Jurkat, Clone E6-1 (cell line): ENCODE measurements at regions not wholly inside any gene's neighbourhood (a gene's known extent, or its start where the extent isn't known, plus 50 kb on each side); places are given as distances from the start of the nearest gene placed in this dataset.
A peak's percentile ranks its signal among the peaks of the same experiment; 100 is the strongest.

Source experiments
- DNase-seq: peaks from one replicate; pipeline ENCODE4 v3.0.0-alpha.2; 2011; ENCODE audit warnings: low read depth, low spot score
- H3K4me3 ChIP-seq: 2 replicates; pipeline ENCODE4 v1.5.1; 2011; ENCODE audit warnings: mild to moderate bottlenecking, low read length, control low read depth, moderate library complexity

- H3K4me3 ChIP-seq = no peak overlapping the region
- no peak for DNase-seq
Measured at GRCh38 chr1:230531103-230531502, 105.0 kb upstream of the PGBD5 start.

GRCh38 chr1:230519246-230519645 lies 93.1 kb upstream of the PGBD5 start:
- no peak overlapping the region for H3K4me3 ChIP-seq
- no peak for DNase-seq

DNA sequence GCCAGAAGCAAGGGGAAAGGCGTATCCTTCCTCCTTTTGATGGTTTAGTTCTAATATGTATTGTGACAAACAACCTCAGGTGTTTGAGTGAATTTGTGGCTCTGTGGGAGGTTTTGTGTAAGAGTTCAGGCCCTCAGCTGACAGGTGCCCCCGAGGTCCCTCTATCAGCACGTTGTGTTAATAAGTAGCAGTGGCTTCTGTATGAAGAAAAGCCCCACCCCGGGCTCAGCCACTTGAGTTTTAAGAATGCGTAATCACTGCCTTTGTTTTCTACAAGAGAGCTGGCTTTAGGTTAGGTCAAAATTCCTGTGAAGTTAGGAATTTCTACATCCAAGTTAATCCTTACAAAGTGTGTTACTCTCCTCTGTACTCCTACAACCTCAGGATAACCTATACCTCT lies 92.4 kb upstream of the PGBD5 start:
- no peak overlapping the region for H3K4me3 ChIP-seq
- DNase-seq = no peak

GRCh38 chr1:230517786-230518185 lies 91.7 kb upstream of the PGBD5 start:
- DNase-seq = no peak
- no peak overlapping the region for H3K4me3 ChIP-seq

GRCh38 chr1:230517326-230517725 lies 91.2 kb upstream of the PGBD5 start:
- no peak overlapping the region for H3K4me3 ChIP-seq
- DNase-seq = no peak

DNA sequence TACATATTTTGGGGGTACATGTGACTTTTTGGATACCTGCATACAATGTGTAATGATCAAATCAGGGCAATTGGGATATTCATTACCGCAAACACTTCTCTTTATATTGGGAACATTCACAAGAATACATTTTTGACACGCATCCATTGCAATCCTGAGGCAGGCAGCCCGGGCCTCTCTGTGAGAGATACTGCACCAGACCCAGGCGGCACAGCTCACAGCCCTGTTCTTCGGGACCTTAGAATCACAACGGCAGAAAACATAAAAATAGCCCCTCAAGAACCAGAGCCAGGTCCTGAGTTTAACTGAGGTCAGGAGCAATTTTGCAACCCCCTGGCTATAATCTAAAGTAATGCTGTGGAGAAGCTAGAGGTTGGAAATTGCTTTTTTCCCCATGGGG lies 90.8 kb upstream of the PGBD5 start:
- no peak for DNase-seq
- no peak overlapping the region for H3K4me3 ChIP-seq

DNA sequence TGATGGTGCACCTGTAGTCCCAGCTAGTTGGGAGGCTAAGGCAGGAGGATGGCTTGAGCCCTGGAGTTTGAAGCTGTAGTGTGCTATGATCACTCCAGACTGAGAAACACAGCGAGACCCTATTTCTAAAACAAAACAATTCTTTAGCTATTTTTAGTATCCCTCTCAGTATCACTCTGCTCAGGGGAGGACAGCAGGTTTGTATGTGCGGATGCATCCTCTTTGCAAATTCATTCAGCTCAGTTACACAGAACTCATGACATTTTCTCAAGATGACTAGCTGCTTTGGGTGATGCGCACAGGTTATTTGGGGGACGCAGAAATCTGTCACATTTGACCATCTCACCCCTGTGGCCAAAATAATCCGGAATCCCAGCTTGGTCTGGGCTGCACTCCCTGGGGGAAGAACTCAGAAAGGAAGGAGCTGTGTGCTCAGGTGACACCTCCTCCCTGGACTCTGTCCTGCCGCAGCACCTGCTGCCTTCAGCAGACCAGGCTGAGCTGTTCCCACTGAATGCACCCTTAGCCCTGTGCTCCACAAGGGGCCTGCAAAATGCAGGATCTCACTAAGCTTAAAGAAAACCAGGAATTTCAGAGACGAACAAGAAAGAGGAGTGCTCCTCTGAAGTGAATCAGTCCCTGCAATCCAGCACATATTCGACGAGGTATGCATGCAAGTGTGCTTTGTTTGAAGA lies 89.5 kb upstream of the PGBD5 start:
- no peak overlapping the region for H3K4me3 ChIP-seq
- no peak for DNase-seq

GRCh38 chr1:230510496-230510895 lies 84.4 kb upstream of the PGBD5 start:
- DNase-seq = no peak
- no peak overlapping the region for H3K4me3 ChIP-seq

DNA sequence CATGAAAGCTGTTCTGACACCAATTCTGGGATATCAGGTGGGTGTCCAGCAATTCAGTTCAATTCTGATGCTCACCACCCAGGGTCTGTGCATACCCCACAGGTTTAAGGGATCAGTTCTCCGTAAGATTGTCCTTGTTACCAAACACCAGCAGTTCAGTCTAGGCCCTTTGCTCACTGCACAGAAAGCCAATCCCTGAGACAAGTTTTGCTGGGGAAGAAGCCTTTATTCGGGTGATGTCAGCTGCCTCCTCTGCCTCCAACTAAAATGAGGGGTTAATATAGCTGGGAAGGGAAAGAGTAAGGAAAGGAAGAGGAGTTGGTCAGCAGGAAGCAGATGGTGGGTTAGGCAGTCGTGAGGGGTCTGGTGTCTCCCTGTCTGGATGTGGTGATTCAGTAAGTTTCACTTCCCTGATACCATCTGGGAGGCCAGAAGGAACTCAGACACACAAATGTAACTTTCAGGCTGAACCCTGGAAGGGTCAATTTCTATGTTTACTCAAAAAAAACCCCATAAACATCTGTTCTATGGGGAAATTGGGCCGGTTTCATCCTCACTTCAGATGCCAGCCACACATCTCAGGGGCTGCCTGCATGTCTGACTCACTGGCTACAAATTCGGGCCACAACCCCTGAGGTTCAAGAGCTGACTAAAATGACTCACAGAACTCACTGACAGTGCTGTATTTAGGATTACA lies 83.3 kb upstream of the PGBD5 start:
- no peak overlapping the region for H3K4me3 ChIP-seq
- DNase-seq = no peak

DNA sequence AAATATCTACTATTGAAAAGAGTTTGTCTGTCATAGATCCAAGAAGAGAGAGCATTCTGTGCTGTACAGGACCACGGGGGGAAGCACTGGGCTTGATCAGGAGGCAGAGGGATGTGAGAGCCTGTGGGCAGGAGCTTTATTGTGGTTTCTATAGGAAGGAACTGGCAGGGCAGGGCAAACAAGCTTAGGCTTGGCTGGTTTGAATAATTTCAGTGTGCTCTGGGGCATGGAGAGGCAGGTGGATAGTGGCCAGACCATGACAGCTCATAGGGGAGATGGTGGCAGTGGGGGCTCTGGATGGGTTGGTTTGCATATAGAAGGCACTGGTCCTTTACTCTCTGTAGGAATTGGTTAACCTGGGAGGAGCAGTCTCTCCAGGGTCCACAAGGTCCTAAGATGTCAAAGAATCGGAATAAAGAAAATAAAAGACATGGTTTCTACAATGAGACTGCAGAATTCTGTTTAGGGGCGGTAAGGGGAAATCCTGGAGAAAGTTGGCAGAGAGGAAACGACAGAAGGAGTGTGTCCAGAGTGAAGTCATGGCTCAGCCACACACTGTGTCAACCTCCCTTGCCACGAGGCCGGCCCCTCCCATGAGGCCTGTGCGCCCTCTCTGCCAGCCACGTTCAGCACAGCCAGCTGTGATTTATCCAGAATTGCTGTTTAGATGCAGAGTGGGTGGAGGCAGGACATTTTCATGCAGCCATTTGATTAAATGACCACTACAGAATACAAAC lies 81.7 kb upstream of the PGBD5 start:
- DNase-seq = peak; percentile 9
- no peak overlapping the region for H3K4me3 ChIP-seq

DNA sequence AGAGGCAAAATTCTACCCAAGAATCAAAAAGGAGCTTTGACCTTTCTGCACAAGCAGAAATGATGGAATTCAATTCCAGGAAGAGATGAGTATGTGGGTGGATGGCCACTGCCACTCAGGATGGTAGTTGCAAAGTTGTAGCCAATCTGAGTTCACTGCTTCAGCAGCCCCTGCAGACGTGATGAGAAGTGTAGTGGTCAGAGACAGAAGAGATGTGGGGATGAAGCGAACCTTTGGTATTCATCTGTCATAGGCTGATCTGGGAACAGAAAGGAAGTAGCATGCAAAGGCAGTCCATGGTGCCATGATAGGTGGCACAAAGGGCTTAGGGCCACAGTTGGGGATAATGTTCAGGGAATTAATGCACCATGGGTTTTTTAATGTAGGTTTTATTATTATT lies 81.1 kb upstream of the PGBD5 start:
- H3K4me3 ChIP-seq = no peak overlapping the region
- DNase-seq = no peak

DNA sequence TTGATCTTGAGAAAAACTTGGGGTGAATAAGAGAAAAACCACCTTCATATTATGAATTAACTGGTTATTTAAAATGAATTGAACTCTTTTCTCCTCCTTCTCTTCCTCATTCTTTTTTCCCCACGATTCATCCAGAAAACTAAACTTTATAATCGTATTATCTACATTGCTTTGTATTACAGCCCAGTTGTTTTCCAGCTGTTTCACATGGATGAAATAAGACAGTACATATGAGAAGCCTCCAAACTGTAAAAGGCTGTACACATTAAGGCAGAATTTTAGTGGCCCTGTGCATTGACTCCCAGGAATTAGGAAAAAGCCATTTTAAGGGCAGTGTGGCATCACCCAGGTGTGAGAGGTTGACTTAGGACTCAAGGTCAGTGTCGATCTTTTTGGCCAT lies 80.3 kb upstream of the PGBD5 start:
- no peak for DNase-seq
- H3K4me3 ChIP-seq = no peak overlapping the region

DNA sequence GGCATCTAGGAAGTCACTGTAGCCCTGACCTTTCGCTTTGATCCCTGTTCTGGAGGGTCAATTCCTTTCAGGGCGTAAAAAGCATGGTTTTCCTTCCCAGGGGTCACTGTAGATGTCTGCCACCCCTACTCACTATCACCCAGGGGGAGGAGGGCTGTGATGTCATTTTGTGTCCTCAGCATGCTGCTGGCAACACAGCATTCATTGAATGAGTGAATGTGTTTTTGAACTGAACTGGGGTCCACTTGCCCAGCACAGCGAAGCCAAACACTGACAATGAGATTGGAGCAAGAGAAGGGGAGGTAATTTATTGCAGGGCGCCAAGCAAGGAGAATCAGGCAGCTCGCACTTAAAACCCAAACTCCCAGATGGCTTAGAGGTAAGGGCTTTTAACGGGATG lies 78.2 kb upstream of the PGBD5 start:
- no peak for DNase-seq
- no peak overlapping the region for H3K4me3 ChIP-seq

- no peak for DNase-seq
- no peak overlapping the region for H3K4me3 ChIP-seq
Measured at GRCh38 chr1:230503726-230504125, 77.6 kb upstream of the PGBD5 start.

- no peak for DNase-seq
- no peak overlapping the region for H3K4me3 ChIP-seq
Measured at GRCh38 chr1:230502996-230503395, 76.9 kb upstream of the PGBD5 start.

GRCh38 chr1:230502306-230502705 lies 76.2 kb upstream of the PGBD5 start:
- H3K4me3 ChIP-seq = no peak overlapping the region
- no peak for DNase-seq

DNA sequence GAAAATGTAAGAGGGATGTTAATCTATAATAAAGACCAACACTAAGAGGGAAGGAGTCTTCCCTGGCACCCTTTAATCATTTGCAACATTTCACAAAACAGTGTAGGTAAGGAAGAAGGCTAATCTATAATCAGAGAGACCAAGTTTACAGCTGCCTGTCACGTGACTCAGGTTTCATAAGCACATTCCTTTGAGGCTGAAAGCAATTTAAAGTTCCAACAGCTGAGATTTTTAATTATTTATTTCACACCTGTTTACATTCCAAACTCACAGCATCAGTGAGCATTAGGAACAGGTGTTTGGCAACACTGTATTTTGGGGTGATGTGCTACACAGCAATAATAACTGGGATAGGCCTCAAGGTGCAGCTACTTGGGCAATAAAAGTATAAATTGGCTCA lies 75.7 kb upstream of the PGBD5 start:
- no peak overlapping the region for H3K4me3 ChIP-seq

GRCh38 chr1:230501242-230501641 lies 75.1 kb upstream of the PGBD5 start:
- no peak overlapping the region for H3K4me3 ChIP-seq
- no peak for DNase-seq

More for the DNA sequence above, 75.7 kb upstream of the PGBD5 start:
- no peak for DNase-seq

DNA sequence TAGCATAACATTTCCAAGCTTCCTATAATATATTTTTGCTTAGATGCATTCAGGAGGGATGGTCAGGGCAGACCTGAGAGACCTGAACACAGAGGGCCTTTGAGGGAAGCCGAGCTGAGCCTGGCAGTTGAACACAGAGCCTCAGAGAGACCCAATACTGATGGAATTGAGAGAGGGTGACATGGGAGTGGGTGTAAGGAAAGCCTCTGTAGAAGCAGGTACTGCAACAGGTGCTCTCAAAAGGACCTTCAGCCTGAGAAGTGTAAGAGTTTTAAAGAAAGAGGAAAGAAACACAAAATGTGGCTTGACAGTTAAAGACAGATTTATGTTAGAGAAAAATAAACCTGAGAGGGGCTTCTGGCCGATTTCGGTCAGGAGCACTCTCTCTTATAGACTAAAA lies 73.9 kb upstream of the PGBD5 start:
- H3K4me3 ChIP-seq = no peak overlapping the region
- DNase-seq = no peak

DNA sequence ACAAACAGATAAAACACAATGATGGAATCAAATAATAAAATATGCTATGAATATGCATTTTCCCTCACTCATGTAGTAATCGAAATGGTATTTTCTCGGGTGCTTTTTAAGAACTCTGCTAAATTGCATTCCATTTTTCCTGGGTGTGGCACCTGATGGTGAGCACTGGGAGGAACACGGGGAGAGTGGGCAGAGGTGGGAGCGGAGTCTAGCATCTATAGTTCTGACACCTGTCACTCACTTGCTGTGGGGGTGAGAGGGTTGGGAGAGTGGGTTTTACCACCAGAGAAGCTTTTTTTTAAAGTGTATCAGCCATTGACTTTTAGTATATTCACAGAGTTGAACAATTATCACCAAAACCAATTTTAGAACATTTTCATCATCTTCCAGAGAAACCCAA lies 73.4 kb upstream of the PGBD5 start:
- H3K4me3 ChIP-seq = no peak overlapping the region
- no peak for DNase-seq
